NCI-H82 treated with DMSO at 0.1 percent for 48 hours (cell line): ENCODE measurements at regions not wholly inside any gene's neighbourhood (a gene's known extent, or its start where the extent isn't known, plus 50 kb on each side); places are given as distances from the start of the nearest gene placed in this dataset.
"Not testable (repeated sequence)": the region's sequence is repeated elsewhere in the genome, so short reads cannot be mapped to it uniquely, and the experiment has no call there.

Source experiments
- DNase-seq: peaks from one replicate; lab custom pipeline; 2025; ENCODE audit not compliant: unreplicated experiment; lab: John Stamatoyannopoulos, UW

- DNase-seq, result no peak
Measured at GRCh38 chr5:66348387-66349125, 204.5 kb downstream of the SREK1 start.

GRCh38 chr5:66351813-66352212 is 207.7 kb downstream of the SREK1 start:
- DNase-seq, result no peak

GRCh38 chr5:66353186-66353585 is 209.1 kb downstream of the SREK1 start:
- no peak for DNase-seq

- no peak for DNase-seq
Measured at GRCh38 chr5:66354422-66354821, 210.3 kb downstream of the SREK1 start.

GRCh38 chr5:66356011-66356565 is 212.0 kb downstream of the SREK1 start:
- no peak for DNase-seq

DNA sequence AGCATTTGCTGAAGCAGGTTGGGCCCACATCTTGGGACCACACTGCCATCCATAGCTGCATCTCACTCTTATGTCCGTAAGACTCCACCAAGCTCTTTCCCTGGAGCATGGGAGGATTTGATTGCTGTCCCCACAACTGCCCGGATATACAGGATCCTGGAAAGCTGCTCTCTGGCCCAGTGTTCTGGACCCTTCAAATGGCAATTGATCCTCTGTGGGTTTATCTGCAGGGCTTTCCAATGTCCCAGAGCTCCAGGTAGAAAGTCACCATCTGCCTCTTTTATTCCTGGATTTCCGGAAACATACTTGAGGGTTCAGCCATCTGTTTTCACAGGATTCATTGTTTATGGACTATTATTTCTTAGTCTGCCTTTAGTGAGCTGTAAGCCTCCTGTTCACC is 214.6 kb downstream of the SREK1 start:
- no peak for DNase-seq

- DNase-seq, result no peak
Measured at GRCh38 chr5:66361070-66361469, 217.0 kb downstream of the SREK1 start.

DNA sequence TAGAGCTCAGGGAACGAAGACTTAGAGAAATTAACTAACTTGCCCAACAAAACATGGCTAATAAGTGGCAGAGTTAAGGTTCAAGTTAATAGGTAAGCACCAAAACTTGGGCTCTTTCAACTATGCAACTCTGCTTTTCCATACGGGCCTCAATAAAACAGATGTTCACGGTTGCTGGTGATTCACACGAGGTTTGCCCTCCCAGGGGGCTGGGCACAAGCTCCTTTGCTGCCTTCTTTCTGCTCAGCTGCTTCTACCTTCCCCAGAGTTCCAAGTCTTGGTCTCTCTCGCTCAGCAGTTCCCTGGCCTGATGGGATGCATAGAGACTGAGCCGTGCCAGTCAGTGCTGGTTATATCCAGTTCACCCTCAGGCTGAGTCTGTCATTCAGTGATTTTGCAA is 217.9 kb downstream of the SREK1 start:
- DNase-seq, result no peak

DNA sequence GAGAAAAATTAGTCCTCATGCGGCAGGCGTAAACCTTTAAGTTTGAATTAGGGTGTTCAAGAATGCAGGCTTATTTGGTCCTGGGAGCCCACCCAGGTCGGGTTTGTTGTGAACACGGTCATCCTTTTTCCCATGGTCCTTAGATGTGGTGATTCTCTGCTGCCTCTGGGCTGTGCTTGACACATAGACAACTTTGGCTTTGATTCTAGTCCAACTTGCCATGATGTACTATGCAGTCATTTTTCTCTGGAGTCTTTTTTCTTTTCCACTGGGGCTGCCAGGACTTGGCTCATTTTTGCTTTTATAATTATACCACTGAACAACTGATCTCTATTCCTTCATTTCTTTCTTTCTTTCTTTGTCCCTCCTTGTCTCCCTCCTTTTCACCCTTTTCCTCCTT is 218.6 kb downstream of the SREK1 start:
- DNase-seq, result no peak

DNA sequence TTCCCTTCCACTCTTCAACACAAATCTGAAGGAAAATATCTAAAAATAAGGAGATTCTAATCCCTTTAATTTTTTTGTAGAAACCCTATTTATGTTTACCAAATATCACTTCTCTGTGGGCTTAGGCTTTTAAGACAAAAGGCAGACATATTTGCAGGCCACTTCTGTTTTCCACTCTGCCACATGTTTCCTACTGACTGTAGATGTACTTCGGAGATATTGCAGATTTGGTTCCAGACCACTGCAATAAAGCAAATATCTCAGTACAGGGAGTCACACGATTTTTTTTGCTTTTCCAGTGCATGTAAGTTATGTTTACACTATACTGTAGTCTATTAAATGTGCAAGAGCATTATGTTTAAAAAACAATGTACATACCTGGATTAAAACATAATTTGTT is 219.0 kb downstream of the SREK1 start:
- DNase-seq, result no peak

DNA sequence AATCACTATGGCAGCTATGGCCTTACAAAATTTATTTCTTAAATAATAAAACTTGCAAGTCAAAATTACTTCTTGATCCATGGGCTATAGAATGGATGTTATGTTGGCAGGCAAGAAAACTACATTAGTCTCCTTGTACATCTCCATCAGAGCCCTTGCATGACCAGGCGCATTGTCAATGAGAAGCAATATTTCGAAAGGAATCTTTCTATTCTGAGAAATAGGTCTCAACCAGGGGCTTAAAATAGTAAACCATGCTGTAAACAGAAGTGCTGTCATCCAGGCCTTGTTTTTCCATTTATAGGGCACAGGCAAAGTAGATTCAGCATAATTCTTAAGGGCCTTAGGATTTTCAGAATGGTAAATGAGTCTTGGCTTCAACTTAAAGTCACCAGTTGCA is 220.1 kb downstream of the SREK1 start:
- no peak for DNase-seq

DNA sequence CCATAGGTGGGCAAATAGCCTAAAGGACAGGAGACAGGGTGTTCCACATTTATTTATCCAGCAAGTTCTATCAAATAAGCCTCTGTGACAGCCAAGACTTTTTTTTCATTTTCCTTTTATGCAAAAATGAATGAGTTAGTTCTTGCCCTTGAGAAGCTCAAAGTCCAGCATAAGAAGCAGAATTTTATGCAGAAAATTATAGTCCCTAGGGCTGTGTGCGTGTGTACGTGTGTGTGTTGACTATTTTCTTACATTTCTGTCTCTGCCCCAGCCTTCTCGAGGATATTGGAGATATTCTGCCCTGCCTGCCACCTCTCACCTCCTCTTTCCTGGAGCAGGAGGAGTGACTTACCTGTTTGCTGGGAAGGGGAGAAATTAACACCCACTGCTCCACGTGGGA is 221.9 kb downstream of the SREK1 start:
- no peak for DNase-seq

- DNase-seq, result no peak
Measured at GRCh38 chr5:66367814-66368541, 223.9 kb downstream of the SREK1 start.

DNA sequence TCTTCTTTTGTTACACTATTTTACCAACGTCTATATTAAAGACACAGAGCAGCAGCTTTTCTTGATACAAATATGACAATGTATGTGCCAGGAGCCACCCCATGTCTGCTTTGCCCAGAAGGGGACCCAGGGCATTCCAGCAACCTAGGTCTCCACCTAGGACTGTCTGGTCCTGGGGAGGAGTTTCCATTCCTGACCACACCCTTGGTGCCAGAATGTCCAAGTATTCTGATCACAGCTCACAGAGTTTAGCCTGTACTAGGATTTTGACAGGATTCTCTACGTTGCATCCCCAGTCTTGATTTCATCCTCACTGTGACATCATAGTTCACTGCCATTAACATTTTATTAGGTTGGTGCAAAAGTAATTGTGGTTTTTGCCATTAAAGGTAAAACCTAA is 224.7 kb downstream of the SREK1 start:
- DNase-seq, result no peak

DNA sequence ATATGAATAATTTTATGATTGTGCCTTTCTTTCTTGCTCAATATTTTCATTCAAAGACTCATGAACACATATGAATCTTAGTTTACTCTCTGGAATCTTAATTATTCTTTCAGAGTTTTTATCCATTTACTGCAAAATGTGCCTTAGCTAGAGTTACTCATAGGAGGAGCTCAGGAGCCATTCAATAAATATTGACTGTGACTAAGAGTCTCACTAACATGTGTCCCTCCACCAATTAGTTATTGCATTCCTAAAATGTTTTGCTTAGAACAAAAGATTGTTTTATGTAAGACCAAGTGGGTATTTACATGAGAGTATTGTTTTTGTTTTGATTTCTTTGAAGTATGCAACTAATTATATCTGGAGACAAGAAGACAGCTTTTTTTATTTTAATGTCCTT is 218.4 kb upstream of the MAST4 start:
- no peak for DNase-seq

GRCh38 chr5:66378407-66378806 is 217.8 kb upstream of the MAST4 start:
- DNase-seq, result no peak

DNA sequence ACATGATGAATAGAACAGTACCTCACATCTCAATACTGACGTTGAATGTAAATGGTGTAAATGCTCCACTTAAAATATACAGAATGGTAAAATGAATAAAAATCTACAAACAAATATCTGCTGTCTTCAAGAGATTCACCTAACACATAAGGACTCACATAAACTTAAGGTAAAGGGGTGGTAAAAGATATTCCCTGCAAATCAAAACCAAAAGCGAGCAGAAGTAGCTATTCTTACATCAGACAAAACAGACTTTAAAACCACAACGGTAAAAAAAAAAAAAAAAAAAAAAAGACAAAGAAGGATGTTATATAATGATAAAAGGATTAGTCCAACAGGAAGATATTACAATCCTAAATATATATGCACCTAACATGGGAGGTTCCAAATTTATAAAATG is 214.0 kb upstream of the MAST4 start:
- DNase-seq, result no peak

DNA sequence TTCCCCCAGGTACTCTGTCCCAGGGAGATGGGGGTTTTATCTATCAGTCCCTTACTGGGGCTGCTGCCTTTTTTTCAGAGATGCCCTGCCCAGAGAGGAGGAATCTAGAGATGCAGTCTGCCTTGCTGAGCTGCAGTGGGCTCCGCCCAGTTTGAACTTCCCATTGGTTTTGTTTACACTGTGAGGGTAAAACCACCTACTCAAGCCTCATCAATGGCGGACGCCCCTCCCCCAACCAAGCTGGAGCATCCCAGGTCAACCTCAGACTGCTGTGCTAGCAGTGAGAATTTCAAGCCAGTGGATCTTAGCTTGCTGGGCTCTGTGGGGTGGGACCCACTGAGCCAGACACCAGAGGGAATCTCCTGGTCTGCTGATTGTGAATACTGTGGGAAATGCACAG is 191.0 kb upstream of the MAST4 start:
- not testable (repeated sequence) for DNase-seq

DNA sequence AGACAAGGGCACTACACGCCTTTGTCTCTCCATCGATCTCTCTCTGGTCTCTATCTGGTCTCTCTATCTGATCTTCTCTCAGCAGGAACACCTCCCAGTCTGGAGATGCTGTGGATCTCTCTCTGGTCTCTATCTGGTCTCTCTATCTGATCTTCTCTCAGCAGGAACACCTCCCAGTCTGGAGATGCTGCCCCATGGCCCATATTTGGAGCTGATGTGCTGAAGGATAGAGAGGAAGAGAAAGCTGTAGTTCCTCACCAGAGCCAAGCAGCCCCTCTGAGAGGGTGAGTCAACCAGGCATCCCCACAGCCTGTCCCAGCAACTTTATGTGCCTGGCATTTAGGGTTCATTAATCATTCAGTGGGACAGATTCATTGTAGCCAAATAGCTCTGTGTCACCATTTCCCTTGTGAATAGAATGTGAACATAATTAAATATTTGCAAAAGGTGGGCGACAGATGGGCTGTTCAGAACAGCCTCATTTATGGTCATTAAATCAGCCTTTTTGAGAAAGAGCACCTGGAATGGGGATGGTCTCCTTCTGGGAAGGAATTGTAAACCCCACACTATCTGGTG is 189.3 kb upstream of the MAST4 start:
- no peak for DNase-seq

GRCh38 chr5:66407765-66408164 is 188.4 kb upstream of the MAST4 start:
- DNase-seq, result no peak

- DNase-seq, result no peak
Measured at GRCh38 chr5:66408576-66408975, 187.6 kb upstream of the MAST4 start.

GRCh38 chr5:66410122-66410521 is 186.1 kb upstream of the MAST4 start:
- DNase-seq, result no peak
